ENCODE measurements at regions not wholly inside any gene's neighbourhood (a gene's known extent, or its start where the extent isn't known, plus 50 kb on each side); places are given as distances from the start of the nearest gene placed in this dataset.

DNA sequence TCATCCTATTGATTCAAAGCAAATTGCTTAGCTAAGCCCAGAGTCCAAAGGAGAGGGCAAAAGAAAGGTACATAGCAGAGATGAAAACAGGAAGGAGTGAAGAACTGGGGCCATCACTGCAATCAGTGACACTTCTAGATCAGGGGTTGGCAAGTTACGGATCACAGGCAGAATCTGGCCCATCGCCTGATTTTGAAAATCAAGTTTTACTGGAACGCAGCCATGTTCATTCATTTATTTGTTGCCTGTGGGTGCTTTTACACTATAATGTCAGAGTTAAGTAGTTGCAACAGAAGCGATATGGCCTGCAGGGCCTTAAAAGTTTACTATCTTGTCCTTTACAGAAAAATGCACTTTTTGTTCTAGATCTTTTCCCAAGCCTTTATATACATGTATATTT is 271.7 kb upstream of the TOPAZ1 start:
- DNase-seq (ENCODE audit: insufficient read length, low spot score, missing footprints), result no peak
- H3K4me2 ChIP-seq (ENCODE audit: insufficient read depth, low read length), result no peak overlapping the region

GRCh38 chr3:43970351-43970750 is 271.3 kb upstream of the TOPAZ1 start:
- no peak overlapping the region for H3K4me2 ChIP-seq (ENCODE audit: insufficient read depth, low read length)
- TF ChIP-seq, protein P1, sequence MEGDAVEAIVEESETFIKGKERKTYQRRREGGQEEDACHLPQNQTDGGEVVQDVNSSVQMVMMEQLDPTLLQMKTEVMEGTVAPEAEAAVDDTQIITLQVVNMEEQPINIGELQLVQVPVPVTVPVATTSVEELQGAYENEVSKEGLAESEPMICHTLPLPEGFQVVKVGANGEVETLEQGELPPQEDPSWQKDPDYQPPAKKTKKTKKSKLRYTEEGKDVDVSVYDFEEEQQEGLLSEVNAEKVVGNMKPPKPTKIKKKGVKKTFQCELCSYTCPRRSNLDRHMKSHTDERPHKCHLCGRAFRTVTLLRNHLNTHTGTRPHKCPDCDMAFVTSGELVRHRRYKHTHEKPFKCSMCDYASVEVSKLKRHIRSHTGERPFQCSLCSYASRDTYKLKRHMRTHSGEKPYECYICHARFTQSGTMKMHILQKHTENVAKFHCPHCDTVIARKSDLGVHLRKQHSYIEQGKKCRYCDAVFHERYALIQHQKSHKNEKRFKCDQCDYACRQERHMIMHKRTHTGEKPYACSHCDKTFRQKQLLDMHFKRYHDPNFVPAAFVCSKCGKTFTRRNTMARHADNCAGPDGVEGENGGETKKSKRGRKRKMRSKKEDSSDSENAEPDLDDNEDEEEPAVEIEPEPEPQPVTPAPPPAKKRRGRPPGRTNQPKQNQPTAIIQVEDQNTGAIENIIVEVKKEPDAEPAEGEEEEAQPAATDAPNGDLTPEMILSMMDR (IDR thresholded peaks at IDR 0.05; ENCODE audit: extremely low read depth, low read depth, low read length), result no peak
- H3K4me3 ChIP-seq (ENCODE audit: insufficient read depth, low read length), result no peak overlapping the region
- H2AFZ ChIP-seq (ENCODE audit: low read length), result no peak overlapping the region
- peaks cover 7% of the 10 kb centered on the region for H3K27me3 ChIP-seq (ENCODE audit: insufficient read depth, low read length)
- no peaks in the 10 kb centered on the region for H3K36me3 ChIP-seq (ENCODE audit: insufficient read depth, low read length)
- DNase-seq (ENCODE audit: insufficient read length, low spot score, missing footprints), result no peak
- no peaks in the 10 kb centered on the region for H4K20me1 ChIP-seq (ENCODE audit: insufficient read depth, low read length)
- H3K9me3 ChIP-seq (ENCODE audit: low read depth, low read length), result no peaks in the 10 kb centered on the region
- no peaks in the 10 kb centered on the region for H3K4me1 ChIP-seq (ENCODE audit: insufficient read depth, low read length)
- no peaks in the 10 kb centered on the region for H3K79me2 ChIP-seq (ENCODE audit: insufficient read depth, low read length)
- H3K27ac ChIP-seq (ENCODE audit: low read depth, low read length), result no peak overlapping the region

More for the DNA sequence above, 271.7 kb upstream of the TOPAZ1 start:
- TF ChIP-seq, protein P1 (IDR thresholded peaks at IDR 0.05; ENCODE audit: extremely low read depth, low read depth, low read length), result no peak
- H2AFZ ChIP-seq (ENCODE audit: low read length), result no peak overlapping the region
- no peak overlapping the region for H3K4me3 ChIP-seq (ENCODE audit: insufficient read depth, low read length)
- H3K4me1 ChIP-seq (ENCODE audit: insufficient read depth, low read length), result no peaks in the 10 kb centered on the region
- H3K27me3 ChIP-seq (ENCODE audit: insufficient read depth, low read length), result peaks cover 7% of the 10 kb centered on the region
- H4K20me1 ChIP-seq (ENCODE audit: insufficient read depth, low read length), result no peaks in the 10 kb centered on the region
- no peaks in the 10 kb centered on the region for H3K9me3 ChIP-seq (ENCODE audit: low read depth, low read length)
- no peaks in the 10 kb centered on the region for H3K79me2 ChIP-seq (ENCODE audit: insufficient read depth, low read length)
- no peaks in the 10 kb centered on the region for H3K36me3 ChIP-seq (ENCODE audit: insufficient read depth, low read length)
- no peak overlapping the region for H3K27ac ChIP-seq (ENCODE audit: low read depth, low read length)

GRCh38 chr3:43970920-43971319 is 270.8 kb upstream of the TOPAZ1 start:
- Histone ChIP-seq H3K36me3 (ENCODE audit: insufficient read depth, low read length) (no peaks in the 10 kb centered on the region), H4K20me1 (ENCODE audit: insufficient read depth, low read length) (no peaks in the 10 kb centered on the region), H3K27ac (ENCODE audit: low read depth, low read length) (no peak overlapping the region), H3K79me2 (ENCODE audit: insufficient read depth, low read length) (no peaks in the 10 kb centered on the region), H3K4me1 (ENCODE audit: insufficient read depth, low read length) (no peaks in the 10 kb centered on the region), H3K27me3 (ENCODE audit: insufficient read depth, low read length) (peaks cover 7% of the 10 kb centered on the region), H3K9me3 (ENCODE audit: low read depth, low read length) (no peaks in the 10 kb centered on the region), H2AFZ (ENCODE audit: low read length) (peak overlapping the region; percentile 71), H3K4me3 (ENCODE audit: insufficient read depth, low read length) (no peak overlapping the region), H3K4me2 (ENCODE audit: insufficient read depth, low read length) (no peak overlapping the region)
- DNase-seq (ENCODE audit: insufficient read length, low spot score, missing footprints), result no peak
- TF ChIP-seq, protein P1 (IDR thresholded peaks at IDR 0.05; ENCODE audit: extremely low read depth, low read depth, low read length), result no peak

DNA sequence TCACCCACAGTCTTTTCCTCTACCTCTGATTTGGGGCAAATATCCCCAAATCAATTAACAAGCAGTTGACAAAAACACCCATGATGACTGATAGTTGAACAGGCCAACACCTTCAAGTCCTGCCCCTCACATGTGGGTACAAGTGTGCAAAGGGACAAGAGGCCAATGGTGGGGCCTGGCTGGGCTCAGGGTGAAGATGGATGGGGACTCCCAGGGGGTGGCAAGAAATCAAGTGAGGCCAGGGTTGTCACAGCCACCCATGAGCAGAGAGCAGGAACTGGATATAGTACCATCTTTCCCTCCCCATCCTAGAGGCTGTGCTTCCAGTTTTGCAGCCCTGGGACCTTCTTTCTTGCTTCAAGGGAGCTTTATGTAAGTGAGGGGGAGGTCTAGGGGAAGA is 270.2 kb upstream of the TOPAZ1 start:
- TF ChIP-seq, protein P1 (IDR thresholded peaks at IDR 0.05; ENCODE audit: extremely low read depth, low read depth, low read length), result no peak
- peaks cover 3% of the 10 kb centered on the region for H3K27me3 ChIP-seq (ENCODE audit: insufficient read depth, low read length)

More for the DNA sequence above, 270.2 kb upstream of the TOPAZ1 start:
- no peaks in the 10 kb centered on the region for H3K79me2 ChIP-seq (ENCODE audit: insufficient read depth, low read length)
- H4K20me1 ChIP-seq (ENCODE audit: insufficient read depth, low read length), result no peaks in the 10 kb centered on the region
- H3K9me3 ChIP-seq (ENCODE audit: low read depth, low read length), result no peaks in the 10 kb centered on the region
- no peak overlapping the region for H3K4me3 ChIP-seq (ENCODE audit: insufficient read depth, low read length)
- DNase-seq (ENCODE audit: insufficient read length, low spot score, missing footprints), result no peak
- no peak overlapping the region for H3K4me2 ChIP-seq (ENCODE audit: insufficient read depth, low read length)
- no peak overlapping the region for H3K27ac ChIP-seq (ENCODE audit: low read depth, low read length)
- H3K36me3 ChIP-seq (ENCODE audit: insufficient read depth, low read length), result no peaks in the 10 kb centered on the region
- no peaks in the 10 kb centered on the region for H3K4me1 ChIP-seq (ENCODE audit: insufficient read depth, low read length)
- H2AFZ ChIP-seq (ENCODE audit: low read length), result peak overlapping the region; percentile 71

Data from osteoblast (primary cell).